Body of pancreas (tissue), 4 donors: ENCODE measurements at regions not wholly inside any gene's neighbourhood (a gene's known extent, or its start where the extent isn't known, plus 50 kb on each side); places are given as distances from the start of the nearest gene placed in this dataset.

Source experiments
- CTCF ChIP-seq, 7 experiments: fragments of 450-650 bp in 4 of 7; fragments of 200-600 bp in 3 of 7; sonication (generic) in 3 of 7; IDR thresholded peaks; one replicate each; pipeline ENCODE4 v1.5.1; 2016 to 2019; ENCODE audit warnings: antibody characterized with exemption in 7 of 7
- POLR2A ChIP-seq, 3 donors: fragments of 450-650 bp; IDR thresholded peaks; one replicate each; pipeline ENCODE4 v1.6.1; 2016; ENCODE audit warnings: antibody characterized with exemption in 3 of 3, mild to moderate bottlenecking in 2 of 3

- no peak for TF ChIP-seq CTCF (IDR thresholded peaks at IDR 0.05)
- no peak for TF ChIP-seq POLR2A (IDR thresholded peaks at IDR 0.05)
Observed at GRCh38 chr13:34667286-34668218, 274.5 kb upstream of the NBEA start.
